ENCODE measurements at regions not wholly inside any gene's neighbourhood (a gene's known extent, or its start where the extent isn't known, plus 50 kb on each side); places are given as distances from the start of the nearest gene placed in this dataset.

DNA sequence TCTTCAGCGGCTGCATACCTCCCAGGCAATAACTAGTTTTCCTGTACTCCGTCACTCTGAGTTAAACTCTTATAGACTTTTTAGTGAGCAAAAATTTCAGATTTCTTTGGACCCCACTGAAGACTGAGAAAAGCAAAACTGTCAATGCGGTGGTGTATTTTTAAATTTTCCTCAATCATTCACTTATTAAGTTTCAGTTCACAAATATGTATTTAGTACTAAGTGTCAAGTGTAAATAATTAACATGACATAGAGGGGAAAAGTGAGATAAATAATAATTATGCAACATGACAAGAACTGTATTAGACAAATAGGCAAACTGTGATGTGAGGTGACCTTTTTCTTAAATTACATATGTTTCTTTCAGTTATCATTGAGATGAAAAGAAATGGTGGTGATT, 124.4 kb downstream of the NAF1 start:
- Histone ChIP-seq H3K27me3 (no peaks in the 10 kb centered on the region), H3K4me3 (no peak overlapping the region), H3K27ac (no peak overlapping the region), H3K4me1 (no peaks in the 10 kb centered on the region), H3K36me3 (no peaks in the 10 kb centered on the region), H3K9me3 (peaks cover 5% of the 10 kb centered on the region)
- TF ChIP-seq, protein P1, sequence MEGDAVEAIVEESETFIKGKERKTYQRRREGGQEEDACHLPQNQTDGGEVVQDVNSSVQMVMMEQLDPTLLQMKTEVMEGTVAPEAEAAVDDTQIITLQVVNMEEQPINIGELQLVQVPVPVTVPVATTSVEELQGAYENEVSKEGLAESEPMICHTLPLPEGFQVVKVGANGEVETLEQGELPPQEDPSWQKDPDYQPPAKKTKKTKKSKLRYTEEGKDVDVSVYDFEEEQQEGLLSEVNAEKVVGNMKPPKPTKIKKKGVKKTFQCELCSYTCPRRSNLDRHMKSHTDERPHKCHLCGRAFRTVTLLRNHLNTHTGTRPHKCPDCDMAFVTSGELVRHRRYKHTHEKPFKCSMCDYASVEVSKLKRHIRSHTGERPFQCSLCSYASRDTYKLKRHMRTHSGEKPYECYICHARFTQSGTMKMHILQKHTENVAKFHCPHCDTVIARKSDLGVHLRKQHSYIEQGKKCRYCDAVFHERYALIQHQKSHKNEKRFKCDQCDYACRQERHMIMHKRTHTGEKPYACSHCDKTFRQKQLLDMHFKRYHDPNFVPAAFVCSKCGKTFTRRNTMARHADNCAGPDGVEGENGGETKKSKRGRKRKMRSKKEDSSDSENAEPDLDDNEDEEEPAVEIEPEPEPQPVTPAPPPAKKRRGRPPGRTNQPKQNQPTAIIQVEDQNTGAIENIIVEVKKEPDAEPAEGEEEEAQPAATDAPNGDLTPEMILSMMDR (IDR thresholded peaks at IDR 0.05): no peak
- TF ChIP-seq POLR2A (IDR thresholded peaks at IDR 0.05) (no peak), POLR2AphosphoS5 (IDR thresholded peaks at IDR 0.05) (no peak), EP300 (IDR thresholded peaks at IDR 0.05) (no peak)
- WGBS: 88% methylated on average over 3 of the region's 3 CpGs
- no peak for DNase-seq (ENCODE audit: low spot score in 2 of 2)

DNA sequence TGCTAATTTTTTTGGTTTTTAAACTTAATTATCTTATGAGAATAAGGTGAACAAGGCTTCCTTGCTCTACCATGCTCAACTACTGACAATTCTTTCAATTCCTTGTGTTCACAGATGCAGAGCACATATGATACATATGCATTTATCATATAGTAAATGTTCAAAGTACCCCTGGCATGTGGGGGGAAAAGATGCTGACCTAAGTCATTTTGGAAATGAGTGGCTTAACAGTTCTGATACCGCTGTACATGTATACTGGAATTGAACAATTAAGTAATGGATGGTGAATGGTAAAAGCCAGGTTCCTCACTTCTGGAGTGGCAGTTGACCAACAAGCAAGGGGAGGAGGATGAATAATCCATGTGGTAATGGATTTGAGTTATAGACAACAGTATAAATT, 149.6 kb downstream of the NAF1 start:
- Histone ChIP-seq H3K9me3 (no peaks in the 10 kb centered on the region), H3K4me1 (no peaks in the 10 kb centered on the region), H3K4me3 (no peak overlapping the region), H3K36me3 (no peaks in the 10 kb centered on the region), H3K27ac (no peak overlapping the region), H3K27me3 (no peaks in the 10 kb centered on the region)
- TF ChIP-seq, protein P1 (IDR thresholded peaks at IDR 0.05): no peak
- TF ChIP-seq EP300 (IDR thresholded peaks at IDR 0.05): no peak
- no peak for TF ChIP-seq POLR2AphosphoS5 (IDR thresholded peaks at IDR 0.05)
- TF ChIP-seq POLR2A (IDR thresholded peaks at IDR 0.05): no peak
- WGBS: 96% methylated on average over 1 of the region's 1 CpG
- DNase-seq (ENCODE audit: low spot score in 2 of 2): no peak

DNA sequence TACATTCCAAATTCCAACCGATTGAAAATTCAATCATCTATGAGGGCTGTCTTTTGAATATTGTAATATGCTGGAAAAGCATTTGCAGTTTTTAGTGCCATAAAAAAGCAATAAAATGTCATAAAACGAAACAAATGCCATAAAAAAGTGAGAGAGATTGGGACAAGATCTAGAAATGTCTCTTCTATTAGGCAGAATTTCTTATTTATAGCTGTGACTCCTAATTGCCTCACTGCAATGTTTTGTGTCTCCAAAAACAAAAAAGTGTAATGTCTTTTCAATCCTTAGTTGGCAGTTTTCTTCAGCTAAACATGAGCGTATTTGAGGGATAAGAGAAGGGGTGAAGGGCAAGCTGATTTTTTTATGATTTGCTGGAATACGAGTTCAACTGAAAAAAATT, 153.9 kb downstream of the NAF1 start:
- Histone ChIP-seq H3K27me3 (no peaks in the 10 kb centered on the region), H3K4me3 (no peak overlapping the region), H3K27ac (no peak overlapping the region), H3K9me3 (no peaks in the 10 kb centered on the region), H3K4me1 (no peaks in the 10 kb centered on the region), H3K36me3 (no peaks in the 10 kb centered on the region)
- whole genome bisulfite sequencing: 50% methylated on average over 4 of the region's 4 CpGs
- no peak for TF ChIP-seq POLR2A (IDR thresholded peaks at IDR 0.05)
- no peak for TF ChIP-seq POLR2AphosphoS5 (IDR thresholded peaks at IDR 0.05)
- no peak for TF ChIP-seq EP300 (IDR thresholded peaks at IDR 0.05)
- TF ChIP-seq, protein P1 (IDR thresholded peaks at IDR 0.05): no peak
- no peak for DNase-seq (ENCODE audit: low spot score in 2 of 2)

DNA sequence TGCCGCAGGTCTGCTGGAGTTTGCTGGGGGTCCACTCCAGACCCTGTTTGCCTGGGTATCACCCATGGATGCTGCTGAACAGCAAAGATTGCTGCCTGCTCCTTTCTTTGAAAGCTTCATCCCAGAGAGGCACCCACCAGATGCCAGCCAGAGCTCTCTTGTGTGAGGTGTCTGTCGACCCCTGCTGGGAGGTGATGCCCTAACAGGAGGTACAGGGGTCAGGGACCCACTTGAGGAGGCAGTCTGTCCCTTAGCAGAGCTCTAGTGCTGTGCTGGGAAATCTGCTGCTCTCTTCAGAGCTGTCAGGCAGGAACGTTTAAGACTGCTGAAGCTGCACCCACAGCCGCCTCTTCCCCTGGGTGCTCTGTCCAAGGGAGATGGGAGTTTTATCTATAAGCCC, 162.7 kb downstream of the NAF1 start:
- H3K36me3 ChIP-seq: no peaks in the 10 kb centered on the region
- no peak overlapping the region for H3K4me3 ChIP-seq
- no peaks in the 10 kb centered on the region for H3K9me3 ChIP-seq
- no peak overlapping the region for H3K27ac ChIP-seq
- no peaks in the 10 kb centered on the region for H3K27me3 ChIP-seq
- DNase-seq (ENCODE audit: low spot score in 2 of 2): no peak
- 82% methylated on average over 4 of the region's 4 CpGs for WGBS
- H3K4me1 ChIP-seq: no peaks in the 10 kb centered on the region
- TF ChIP-seq POLR2A (IDR thresholded peaks at IDR 0.05): no peak
- TF ChIP-seq EP300 (IDR thresholded peaks at IDR 0.05): no peak
- TF ChIP-seq, protein P1 (IDR thresholded peaks at IDR 0.05): no peak
- no peak for TF ChIP-seq POLR2AphosphoS5 (IDR thresholded peaks at IDR 0.05)

DNA sequence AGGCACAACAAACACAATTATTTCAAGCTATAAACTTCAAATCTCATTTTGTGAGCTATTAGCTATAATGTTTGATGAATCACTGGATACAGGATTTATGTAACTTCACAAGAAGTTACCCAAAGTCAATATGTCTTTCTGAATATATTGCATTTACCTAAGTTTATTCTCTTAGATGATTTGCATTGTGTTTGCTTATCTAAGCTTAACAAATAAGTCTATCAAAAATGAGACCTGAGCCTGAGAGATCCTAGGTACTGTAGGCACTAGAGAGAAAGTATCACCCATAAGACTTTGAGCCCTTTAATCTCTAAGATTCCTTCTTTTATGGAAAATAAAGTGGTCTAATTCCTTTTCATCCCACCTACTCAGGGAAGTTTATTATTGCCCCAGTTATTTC, 178.2 kb downstream of the NAF1 start:
- Histone ChIP-seq H3K4me1 (no peaks in the 10 kb centered on the region), H3K4me3 (no peak overlapping the region), H3K27ac (no peak overlapping the region), H3K9me3 (no peaks in the 10 kb centered on the region), H3K36me3 (no peaks in the 10 kb centered on the region), H3K27me3 (no peaks in the 10 kb centered on the region)
- DNase-seq (ENCODE audit: low spot score in 2 of 2): no peak
- no peak for TF ChIP-seq POLR2AphosphoS5 (IDR thresholded peaks at IDR 0.05)
- TF ChIP-seq, protein P1 (IDR thresholded peaks at IDR 0.05): no peak
- TF ChIP-seq EP300 (IDR thresholded peaks at IDR 0.05): no peak
- no peak for TF ChIP-seq POLR2A (IDR thresholded peaks at IDR 0.05)
